Epithelial cell of proximal tubule (primary cell): ENCODE measurements at regions not wholly inside any gene's neighbourhood (a gene's known extent, or its start where the extent isn't known, plus 50 kb on each side); places are given as distances from the start of the nearest gene placed in this dataset.

Source experiments
- DNase-seq: peaks from one replicate; pipeline ENCODE4 v3.0.0-alpha.2; 2011; ENCODE audit warnings: low read depth
- H3K4me3 ChIP-seq: 2 replicates; pipeline ENCODE4 v1.5.1; 2011; ENCODE audit warnings: low read depth, mild to moderate bottlenecking, low read length
- TF ChIP-seq, protein P1 (sequence below): conservative IDR thresholded peaks from 2 replicates; pipeline ENCODE4 v1.5.1; 2012; ENCODE audit warnings: low read depth, mild to moderate bottlenecking, low read length

DNA sequence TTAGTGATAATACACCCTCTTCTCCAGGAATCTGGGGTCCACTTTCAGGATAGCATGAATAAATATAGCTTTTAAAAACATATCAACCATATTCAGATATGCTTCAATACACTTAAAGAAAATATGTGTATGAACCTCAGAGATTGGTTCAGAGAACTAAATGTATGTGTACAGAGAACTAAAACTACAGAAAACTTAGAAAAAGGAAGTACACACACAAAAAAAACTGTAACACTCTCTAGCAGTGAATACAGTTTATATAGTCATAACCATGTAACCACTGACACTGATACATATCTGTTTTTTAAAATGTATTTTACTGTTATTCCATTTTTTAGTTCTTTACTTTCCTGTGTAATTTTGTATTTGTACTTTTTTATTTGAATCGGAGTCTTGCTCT, 365.2 kb downstream of the RPS4Y2 start:
- TF ChIP-seq, protein P1, sequence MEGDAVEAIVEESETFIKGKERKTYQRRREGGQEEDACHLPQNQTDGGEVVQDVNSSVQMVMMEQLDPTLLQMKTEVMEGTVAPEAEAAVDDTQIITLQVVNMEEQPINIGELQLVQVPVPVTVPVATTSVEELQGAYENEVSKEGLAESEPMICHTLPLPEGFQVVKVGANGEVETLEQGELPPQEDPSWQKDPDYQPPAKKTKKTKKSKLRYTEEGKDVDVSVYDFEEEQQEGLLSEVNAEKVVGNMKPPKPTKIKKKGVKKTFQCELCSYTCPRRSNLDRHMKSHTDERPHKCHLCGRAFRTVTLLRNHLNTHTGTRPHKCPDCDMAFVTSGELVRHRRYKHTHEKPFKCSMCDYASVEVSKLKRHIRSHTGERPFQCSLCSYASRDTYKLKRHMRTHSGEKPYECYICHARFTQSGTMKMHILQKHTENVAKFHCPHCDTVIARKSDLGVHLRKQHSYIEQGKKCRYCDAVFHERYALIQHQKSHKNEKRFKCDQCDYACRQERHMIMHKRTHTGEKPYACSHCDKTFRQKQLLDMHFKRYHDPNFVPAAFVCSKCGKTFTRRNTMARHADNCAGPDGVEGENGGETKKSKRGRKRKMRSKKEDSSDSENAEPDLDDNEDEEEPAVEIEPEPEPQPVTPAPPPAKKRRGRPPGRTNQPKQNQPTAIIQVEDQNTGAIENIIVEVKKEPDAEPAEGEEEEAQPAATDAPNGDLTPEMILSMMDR: no peak

DNA sequence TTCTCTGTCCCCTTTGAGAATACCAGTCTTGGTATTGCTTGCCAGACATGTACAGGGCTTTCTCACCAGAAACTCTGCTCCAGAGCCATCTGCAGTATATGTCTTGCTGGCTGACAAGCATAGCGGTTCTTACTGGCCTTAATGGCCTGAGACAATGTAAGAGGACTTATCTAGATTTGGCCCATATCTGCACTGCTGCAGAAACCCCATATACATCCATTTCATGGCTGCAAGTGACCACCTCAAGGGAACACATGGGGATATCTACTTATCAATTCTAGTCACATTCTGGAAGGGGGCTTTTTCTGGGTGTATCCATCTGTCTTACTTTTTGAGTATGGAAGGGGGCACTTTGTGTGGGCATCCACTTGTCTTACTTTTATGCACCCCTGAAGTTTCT, 375.5 kb upstream of the RBMY1B start:
- H3K4me3 ChIP-seq: no peak overlapping the region
- no peak for DNase-seq
- TF ChIP-seq, protein P1: no peak

More for the DNA sequence above, 365.2 kb downstream of the RPS4Y2 start:
- DNase-seq: no peak
- H3K4me3 ChIP-seq: no peak overlapping the region

DNA sequence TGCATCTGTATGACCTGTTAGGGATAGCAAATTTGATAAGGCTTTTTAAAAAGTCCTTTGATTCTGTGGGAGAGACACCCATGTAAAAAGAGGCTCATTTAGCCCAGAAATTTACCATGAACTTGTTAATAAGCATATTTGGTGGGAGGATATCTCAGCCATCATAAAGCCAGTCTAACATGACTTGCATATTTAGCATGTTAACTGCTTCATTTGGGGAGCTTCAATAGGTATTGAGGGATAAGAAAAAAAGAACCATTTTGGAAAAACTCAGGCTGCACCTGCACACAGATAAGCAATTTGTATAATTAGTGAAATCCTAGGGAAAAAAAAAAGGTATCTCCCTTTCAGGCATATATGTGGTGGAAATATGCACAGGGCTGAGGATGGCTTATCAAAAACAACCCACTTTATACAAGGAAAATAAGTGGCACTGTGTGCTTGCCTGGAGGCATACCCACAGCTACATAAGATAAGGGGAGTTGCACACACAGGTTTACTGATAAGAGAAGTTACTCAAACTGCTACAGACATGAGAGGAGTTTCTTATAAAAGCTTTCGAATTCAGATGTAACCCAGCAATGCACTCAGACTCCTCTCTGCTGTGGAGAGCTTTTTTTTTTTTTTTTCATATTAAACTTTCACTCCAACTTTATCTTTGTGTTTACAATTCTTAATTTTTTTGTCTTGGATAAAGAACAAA, 372.9 kb upstream of the RBMY1B start:
- H3K4me3 ChIP-seq: no peak overlapping the region
- DNase-seq: no peak
- TF ChIP-seq, protein P1: no peak

DNA sequence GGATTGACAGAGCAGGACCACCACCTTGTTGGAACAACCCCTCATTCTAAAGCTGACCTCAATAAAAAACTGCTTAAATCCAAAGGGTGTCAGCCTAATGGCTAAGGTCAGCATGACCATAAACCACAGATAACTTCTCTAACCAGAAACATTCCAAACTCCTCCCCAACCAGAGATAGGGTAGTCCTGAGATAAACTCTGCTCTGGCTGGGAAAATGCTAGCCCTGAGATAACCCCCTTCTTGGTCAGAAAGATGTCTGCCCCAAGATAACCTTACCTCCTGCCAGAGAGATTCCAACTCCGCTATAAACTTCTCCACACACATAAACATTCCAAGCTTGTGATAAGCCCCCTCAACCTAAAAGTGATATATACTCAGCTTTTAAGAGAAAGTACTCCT, 364.8 kb upstream of the RBMY1B start:
- TF ChIP-seq, protein P1: no peak
- H3K4me3 ChIP-seq: no peak overlapping the region
- no peak for DNase-seq

DNA sequence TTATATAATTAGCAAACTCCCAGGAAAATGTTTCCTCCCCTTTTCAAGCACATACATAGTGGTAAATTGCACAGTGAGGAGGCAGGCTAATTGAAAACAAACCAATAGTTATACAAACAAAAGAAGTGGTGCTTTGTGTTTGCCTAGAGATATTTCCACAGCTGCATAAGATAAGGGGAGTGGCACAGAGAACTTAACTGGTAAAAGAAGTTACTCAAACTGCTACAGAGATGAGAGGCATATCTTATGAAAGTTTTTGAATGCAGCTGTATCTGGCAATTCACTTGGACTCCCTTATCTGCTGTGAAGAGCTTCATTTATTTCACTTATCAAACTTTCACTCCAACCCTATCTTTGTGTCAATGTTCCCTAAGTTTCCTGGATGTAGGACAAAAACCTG, 361.2 kb upstream of the RBMY1B start:
- DNase-seq: no peak
- TF ChIP-seq, protein P1: no peak
- H3K4me3 ChIP-seq: no peak overlapping the region

DNA sequence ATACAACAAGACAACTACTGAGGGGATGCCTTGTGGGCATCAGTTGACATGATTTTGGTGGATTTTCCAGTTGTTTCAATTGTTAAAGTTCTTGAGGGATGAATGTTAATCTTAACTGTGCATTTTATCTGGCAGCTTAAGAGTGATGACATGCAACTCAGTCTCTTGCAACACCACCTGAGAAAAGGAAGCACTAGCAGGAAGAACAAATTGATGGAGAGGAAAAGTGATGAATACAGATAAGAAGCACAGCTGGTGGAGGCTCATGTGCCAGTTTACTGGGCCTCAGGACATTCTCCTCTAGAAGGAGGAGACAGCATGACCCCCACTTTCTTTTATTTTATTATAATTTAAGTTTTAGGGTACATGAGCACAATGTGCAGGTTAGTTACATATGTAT, 341.3 kb upstream of the RBMY1B start:
- DNase-seq: no peak
- TF ChIP-seq, protein P1: no peak
- H3K4me3 ChIP-seq: no peak overlapping the region

DNA sequence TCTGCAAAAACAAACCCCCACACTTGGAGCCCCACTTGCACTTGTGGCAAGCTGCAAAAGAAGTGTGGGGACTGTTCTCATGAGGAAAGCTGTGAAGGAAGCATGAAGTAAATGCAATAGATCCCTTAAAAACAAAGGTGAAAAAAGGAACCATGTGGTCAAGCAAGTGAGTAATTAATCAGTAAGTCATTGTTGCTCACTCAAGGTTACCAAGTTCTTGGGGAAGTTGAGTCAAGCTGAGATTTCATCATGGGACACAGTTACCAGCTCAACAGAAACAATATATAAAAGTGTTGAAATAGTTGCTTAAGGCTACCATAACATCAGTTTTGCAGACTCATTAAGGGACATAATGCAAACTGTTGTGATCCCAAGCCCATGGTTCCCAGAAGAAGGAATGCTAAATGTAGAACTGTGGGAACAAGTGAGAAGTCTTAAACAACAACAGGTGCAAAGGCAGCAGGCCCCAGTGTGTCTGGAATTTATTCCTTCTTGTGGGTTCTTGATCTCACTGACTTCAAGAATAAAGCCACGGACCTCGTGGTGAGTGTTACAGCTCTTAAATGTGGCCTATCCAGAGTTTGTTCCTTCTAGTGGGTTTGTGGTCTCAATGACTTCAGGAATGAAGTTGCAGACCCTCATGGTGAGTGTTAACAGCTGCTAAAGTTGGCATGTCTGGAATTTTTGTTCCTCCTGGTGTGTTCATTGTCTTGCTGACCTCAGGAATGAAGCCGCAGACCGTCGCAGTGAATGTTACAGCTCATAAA, 336.3 kb upstream of the RBMY1B start:
- TF ChIP-seq, protein P1: no peak
- DNase-seq: no peak
- H3K4me3 ChIP-seq: no peak overlapping the region
